GM08714 (cell line): ENCODE measurements at regions not wholly inside any gene's neighbourhood (a gene's known extent, or its start where the extent isn't known, plus 50 kb on each side); places are given as distances from the start of the nearest gene placed in this dataset.

Source experiments
- H3K4me3 ChIP-seq: fragments of 200-500 bp; sonication (Bioruptor generic); 2 replicates; pipeline ENCODE4 v1.5.1; 2014; ENCODE audit warnings: mild to moderate bottlenecking, low read length, inconsistent platforms
- ZNF274 ChIP-seq: IDR thresholded peaks from 2 replicates; pipeline ENCODE4 v1.6.1; 2012; ENCODE audit warnings: mild to moderate bottlenecking, low read depth, low read length

DNA sequence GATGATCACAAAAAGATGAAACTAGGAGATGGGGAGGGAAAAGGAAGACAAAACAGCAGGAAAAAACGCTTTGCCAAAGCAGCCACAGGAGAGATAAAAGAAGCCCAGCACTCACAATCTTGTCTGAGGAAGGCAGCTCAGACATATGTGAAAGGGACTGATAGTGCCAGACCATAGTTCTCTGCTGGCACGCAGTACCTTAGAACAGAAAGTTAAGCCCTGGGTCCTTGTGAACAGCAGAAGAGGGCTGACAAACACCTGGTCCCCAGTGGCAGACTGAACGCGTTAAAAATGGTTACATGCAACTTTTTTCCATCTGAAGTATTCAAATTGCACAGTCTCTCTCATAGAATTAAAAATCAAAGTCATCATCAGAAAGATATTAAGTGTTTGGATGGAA lies 433.2 kb upstream of the ADAMTS5 start:
- TF ChIP-seq ZNF274, result no peak
- H3K4me3 ChIP-seq, result no peak overlapping the region

DNA sequence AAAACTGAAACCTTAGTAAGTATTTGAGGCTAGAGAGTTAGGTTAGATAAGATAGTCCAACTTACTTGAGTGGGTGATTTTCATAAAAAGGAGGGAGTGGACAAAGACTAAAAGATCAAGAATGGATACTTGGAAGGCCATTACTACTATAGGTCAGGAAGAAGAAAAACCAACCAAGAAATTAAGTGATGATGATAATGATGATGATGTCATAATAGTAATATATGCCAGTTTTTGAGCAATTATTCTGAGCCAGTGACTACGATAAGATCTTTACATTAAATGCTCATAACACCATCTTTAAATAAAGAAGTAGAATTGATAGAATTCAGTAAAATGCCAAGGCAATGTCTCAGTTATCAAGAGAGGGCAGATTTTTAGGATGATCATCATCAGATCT lies 430.7 kb upstream of the ADAMTS5 start:
- no peak overlapping the region for H3K4me3 ChIP-seq
- no peak for TF ChIP-seq ZNF274

DNA sequence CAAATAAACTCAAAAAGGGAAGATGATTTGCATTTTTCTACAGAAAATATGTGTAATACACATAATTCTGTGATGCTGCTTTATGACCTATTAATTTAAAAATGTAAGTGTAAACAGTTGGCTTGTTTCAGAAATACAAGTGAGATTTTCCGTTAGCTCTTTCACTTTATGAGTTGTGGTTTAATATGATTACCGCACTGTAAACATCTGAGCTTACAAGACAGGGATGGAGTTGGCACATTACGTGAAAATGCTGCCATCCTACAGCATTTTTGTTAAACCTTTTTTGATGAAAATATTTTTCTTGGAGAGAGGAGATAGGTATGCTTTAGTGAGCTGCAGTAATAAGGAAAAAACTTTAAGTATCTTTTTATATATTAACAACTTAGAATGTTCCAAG lies 426.8 kb upstream of the ADAMTS5 start:
- H3K4me3 ChIP-seq, result no peak overlapping the region
- no peak for TF ChIP-seq ZNF274

DNA sequence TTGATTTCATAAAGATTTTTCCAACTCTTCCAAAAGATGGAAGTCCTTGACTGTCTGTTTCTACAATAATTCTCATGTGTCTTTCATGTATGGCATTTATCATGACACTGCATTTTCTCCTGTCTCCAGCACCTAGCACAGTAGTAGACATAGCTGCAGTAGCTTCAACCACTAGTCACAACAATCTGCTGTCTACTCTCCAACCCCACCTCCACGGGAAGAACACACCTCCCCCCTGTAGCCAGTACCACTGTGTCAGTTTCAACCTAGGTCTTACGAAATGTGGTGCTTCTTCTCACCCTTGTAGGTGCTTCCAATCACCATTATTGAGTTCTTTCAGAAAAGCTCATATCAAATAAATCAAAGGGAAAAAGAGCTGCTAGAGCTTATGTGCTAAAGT lies 425.1 kb upstream of the ADAMTS5 start:
- TF ChIP-seq ZNF274, result no peak
- H3K4me3 ChIP-seq, result no peak overlapping the region

DNA sequence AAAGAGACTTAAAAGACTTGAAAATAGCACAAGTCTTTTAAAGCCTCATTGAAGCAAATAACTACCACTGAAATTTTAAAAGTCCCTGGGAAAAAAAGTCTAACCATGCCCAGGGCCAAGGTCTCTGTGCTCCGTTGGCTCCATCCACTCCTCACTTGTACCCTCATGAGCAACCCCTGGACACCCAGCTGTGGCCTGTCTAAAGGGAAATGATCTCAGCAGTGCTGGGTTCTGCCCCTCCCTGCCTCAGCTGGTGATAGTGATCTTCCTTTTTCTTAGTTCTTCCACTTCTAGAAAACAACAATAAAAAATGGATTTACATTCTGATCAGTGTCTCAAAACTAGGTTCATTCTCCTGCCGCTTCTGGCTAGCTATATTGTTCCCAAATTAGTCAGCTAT lies 423.5 kb upstream of the ADAMTS5 start:
- H3K4me3 ChIP-seq, result no peak overlapping the region
- TF ChIP-seq ZNF274, result no peak

DNA sequence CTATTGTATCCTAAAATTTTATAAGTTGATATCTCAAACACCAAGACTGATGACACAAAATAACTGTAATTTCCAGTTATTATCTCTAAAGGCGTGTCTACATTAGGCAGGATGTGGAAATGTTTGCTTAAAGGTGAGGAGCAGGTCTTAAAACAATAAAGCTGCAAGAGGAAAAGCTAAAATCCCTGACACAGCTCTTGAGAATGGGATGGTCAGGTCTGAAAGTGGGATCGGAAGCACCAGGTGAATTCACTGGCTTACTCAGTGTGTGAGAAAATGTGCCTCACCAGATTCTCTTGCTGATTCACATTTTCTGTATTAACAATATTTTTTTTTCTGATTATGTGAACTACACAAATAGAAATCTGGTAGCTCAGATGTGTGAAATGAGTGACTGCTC lies 421.9 kb upstream of the ADAMTS5 start:
- no peak for TF ChIP-seq ZNF274

DNA sequence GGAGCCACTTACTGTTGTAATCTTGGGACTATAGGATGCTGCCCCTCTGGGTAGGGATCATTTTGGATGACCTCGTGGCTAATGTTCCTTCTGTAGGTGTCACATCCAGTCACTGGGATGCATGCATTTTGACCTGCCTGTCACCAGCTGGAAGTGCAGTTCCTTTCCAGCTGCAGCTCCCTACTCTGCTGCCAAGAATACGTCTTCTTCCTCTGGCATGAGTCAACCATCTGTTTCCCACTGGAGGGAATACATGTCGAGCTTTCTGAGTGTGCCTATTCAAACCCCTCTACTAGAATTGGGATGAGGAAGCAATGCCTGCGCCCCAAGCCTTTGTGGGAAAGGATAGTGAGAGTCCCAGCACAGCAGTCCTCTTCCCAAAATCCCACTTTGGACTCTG lies 415.5 kb upstream of the ADAMTS5 start:
- no peak overlapping the region for H3K4me3 ChIP-seq
- no peak for TF ChIP-seq ZNF274

More for the DNA sequence above, 421.9 kb upstream of the ADAMTS5 start:
- H3K4me3 ChIP-seq, result no peak overlapping the region

DNA sequence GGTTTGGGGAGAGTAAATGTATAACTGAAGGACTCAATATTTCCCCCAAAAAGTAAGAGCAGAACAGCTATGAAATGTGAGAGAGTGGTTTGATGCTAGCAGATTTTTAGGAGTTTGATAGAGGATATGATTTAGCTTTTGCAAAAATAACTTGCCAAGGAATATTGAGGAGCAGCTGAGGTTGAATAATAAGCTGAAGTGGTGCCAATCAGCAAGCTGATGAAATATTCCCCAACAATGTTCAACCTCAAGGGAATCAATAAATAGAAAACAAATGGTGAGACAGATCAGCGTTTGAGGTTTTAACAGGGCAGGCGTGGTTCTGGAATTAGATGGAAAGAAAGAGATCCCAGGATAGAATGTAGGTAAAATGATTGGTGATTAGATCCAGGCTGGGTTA lies 413.4 kb upstream of the ADAMTS5 start:
- TF ChIP-seq ZNF274, result no peak
- H3K4me3 ChIP-seq, result no peak overlapping the region

DNA sequence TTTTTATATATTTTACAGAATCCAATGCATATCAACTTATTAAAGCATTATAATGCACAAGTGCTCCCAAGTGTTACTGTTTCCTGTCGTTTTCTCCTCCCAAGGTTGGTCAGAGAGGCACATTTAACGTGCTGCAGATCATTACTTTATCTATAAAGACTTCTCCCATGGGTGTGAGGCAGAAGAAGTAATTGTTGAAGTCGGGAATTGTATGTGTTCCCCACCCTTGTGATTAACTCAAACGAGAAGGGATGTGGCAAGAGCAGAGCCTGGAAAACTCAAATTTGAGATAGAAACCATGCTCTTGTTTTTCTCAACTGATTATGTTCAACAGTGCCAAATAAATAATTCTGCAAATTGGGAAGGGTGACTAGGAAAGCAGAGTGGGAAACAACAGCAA lies 412.5 kb upstream of the ADAMTS5 start:
- no peak for TF ChIP-seq ZNF274

DNA sequence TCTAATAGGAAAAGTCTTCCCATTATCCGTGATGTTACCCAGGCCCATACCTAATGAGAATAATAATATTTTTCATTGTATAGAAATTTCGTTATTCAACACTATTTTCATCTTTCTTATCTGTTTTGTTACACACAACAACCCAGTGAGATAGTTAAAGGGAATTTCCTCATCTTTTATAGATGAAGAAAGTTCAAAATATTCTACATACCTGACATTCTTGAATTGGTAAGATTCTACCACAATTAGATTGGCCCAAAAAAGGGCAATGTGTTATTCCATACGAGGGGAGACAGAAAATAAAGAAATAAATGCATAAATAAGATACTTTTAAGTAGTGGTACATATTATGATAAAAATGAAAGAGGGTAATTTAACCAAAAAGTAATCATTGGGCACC lies 405.5 kb upstream of the ADAMTS5 start:
- TF ChIP-seq ZNF274, result no peak
- H3K4me3 ChIP-seq, result no peak overlapping the region

More for the DNA sequence above, 412.5 kb upstream of the ADAMTS5 start:
- no peak overlapping the region for H3K4me3 ChIP-seq

DNA sequence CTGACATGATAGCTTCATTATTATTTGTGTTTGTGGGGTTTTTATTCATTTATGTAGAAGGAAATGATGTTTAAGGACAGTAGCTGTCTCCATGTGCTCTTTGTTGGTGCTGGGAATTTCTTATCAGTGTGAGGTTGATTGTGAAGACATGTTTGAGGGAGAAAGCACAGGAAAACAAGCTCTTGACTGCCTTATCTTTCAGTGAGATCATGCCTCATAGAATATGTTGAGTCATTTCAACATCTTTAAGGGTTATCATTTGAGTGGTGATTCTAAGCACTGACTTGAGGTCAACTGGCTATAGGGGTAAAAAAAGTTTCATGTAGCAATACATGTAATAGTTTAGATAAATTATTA lies 405.1 kb upstream of the ADAMTS5 start:
- TF ChIP-seq ZNF274, result no peak

DNA sequence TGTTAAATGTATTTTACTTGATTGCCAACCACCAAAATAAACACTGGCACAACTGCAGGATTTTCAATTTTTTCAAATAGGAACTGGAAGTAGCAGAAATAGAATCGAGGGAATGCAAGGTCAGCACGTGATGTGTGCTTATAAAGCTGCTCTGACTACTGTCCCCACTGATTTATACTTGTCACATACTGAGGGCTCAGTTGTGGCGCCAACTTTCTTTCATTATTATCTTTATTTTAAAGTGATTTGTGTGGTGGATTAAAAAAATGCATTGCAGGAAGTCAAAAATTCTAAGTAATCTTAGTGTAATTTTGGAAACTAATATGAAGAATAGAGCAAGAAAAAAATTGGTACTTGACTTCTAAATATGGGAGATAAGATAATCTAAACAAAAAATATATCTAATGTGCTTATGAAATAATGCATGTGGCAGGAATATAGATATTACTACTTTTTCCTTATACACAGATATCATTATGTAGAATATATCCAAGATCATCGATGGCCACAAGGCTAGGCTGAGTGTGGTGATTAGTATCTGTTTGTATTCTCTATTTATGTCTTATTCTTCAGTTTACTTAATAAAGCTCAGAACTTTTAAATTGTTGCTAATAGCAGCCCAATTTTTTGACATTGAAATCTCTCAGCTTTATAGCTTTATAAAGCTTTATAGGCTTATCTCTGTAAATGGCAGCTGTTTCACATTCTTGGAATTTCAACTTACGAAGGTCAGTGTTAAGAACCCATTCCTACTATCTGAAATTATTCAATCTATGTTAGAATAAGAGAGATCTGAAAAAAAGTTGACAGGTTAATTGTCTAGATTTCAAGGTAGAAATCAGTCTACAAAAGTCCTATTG lies 404.5 kb upstream of the ADAMTS5 start:
- H3K4me3 ChIP-seq, result no peak overlapping the region
- TF ChIP-seq ZNF274, result no peak

More for the DNA sequence above, 405.1 kb upstream of the ADAMTS5 start:
- H3K4me3 ChIP-seq, result no peak overlapping the region

DNA sequence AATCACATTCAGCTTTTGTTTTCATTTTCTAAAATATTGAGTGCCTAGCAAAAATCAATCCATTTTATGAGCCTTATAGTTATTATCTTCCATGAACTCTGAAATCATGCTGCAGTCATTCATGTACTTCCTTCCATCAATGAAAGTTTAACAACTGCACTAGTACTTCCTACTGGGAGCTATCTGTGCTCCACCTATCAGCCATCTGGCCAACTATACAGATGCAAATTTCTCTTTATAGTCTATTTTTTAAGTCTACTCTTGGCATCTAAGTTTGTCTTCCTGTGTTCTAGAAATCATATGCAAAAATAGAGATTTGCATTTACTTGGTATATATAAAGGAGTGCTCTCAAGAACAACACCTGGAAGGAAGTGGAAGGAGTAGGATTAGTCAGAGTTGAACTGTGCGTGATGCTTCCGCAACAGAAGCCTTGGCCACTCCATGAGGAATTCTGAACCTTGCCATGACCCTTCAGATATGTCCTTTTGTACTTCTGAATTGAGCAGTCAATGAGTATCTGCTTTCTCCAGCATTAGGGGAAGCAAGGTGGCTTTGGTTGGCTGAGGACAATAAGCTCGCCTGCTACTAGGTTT lies 403.2 kb upstream of the ADAMTS5 start:
- no peak overlapping the region for H3K4me3 ChIP-seq
- TF ChIP-seq ZNF274, result no peak

DNA sequence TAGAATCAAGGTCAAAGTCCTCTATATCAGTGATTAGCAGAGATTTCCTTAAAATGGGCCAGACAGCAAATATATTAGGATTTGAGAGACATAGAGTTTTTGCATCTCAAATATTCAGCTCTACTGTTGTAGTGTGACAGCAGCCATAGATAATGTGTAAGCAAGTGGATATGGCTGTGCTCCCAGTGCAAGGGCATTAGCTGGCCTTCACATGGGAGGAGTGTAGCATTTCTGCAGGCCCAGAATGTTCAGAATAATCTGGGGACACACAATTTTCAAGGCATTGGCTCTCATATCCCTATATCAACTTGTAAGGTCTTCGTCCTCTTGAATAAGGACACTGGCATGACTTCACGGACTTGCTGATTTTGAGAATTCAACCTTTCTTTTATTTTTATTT lies 402.3 kb upstream of the ADAMTS5 start:
- TF ChIP-seq ZNF274, result no peak
- no peak overlapping the region for H3K4me3 ChIP-seq

DNA sequence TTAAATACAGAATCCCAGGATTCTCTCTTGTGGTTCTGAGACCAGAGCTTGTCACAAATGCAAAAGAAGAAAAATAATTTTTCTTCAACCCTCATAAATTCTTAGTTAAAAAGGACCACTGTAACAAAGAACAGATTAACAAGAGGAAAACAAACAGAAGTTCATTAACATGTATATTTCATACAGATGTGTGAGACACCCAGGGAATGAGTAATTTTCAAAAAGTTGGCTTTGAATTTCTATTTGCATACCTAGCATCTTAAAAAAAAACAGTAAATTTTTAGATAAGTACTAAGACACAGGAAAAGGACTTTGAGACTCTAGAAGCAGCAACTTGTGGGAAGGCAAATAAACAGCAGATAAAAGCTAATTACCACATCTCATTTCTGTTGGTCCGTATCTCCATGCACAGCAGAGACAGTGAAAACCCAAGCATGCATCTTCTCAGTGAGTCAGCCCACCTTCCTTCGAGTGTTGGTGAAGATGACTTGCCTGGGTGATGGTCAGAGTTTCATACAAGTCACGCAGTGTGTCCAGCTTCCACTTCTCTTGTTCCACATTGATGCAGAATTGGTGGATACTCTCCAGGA lies 399.9 kb upstream of the ADAMTS5 start:
- no peak overlapping the region for H3K4me3 ChIP-seq
- no peak for TF ChIP-seq ZNF274
